Chondrocyte (in vitro differentiated cells): ENCODE measurements at regions not wholly inside any gene's neighbourhood (a gene's known extent, or its start where the extent isn't known, plus 50 kb on each side); places are given as distances from the start of the nearest gene placed in this dataset.
A peak's percentile ranks its signal among the peaks of the same experiment; 100 is the strongest.

Source experiments
- DNase-seq: peaks from one replicate; pipeline ENCODE4 v3.0.0; 2021; ENCODE audit warnings: mixed read lengths, low spot score
- H3K27ac Mint-ChIP-seq: one replicate; pipeline ENCODE4 v1.8.0; 2021; ENCODE audit warnings: mild to moderate bottlenecking, moderate library complexity, mixed read lengths; ENCODE audit not compliant: unreplicated experiment
- H3K27me3 Mint-ChIP-seq: 2 replicates; pipeline ENCODE4 v1.8.0; 2021; ENCODE audit warnings: low read depth, mixed read lengths
- H3K36me3 Mint-ChIP-seq: 2 replicates; pipeline ENCODE4 v1.8.0; 2021; ENCODE audit warnings: low read depth, mixed read lengths
- H3K4me1 Mint-ChIP-seq: 2 replicates; pipeline ENCODE4 v1.8.0; 2021; ENCODE audit warnings: low read depth, mild to moderate bottlenecking, mixed read lengths
- H3K4me3 Mint-ChIP-seq: one replicate; pipeline ENCODE4 v1.8.0; 2021; ENCODE audit warnings: mild to moderate bottlenecking, moderate library complexity, mixed read lengths; ENCODE audit not compliant: unreplicated experiment
- H3K9me3 Mint-ChIP-seq: 2 replicates; pipeline ENCODE4 v1.8.0; 2021; ENCODE audit warnings: low read depth, mixed read lengths
- TF ChIP-seq, protein P1 (sequence below): fragments of 200-600 bp; sonication (generic); IDR thresholded peaks from 2 replicates; pipeline ENCODE4 v1.5.0; 2021; ENCODE audit warnings: antibody characterized with exemption, mild to moderate bottlenecking, moderate library complexity

DNA sequence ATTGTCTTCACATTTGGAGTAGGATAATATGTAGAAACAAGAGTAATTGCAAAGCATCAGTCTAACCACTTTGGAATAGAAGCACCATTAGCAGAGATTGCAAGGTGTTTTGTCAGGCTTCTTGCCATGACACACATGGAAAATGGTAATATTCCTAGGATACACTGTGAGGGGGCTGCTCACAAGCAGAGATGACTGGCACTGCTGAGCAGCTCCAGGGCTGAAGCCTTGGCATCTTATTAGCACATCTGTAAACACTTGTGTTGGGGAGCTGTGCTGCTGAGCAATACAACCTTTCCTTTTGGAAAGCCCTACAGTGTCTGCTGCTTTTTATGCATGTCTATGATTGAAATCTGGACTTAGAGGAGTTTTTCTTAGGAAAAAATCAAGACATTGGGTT lies 602.2 kb downstream of the XIRP2 start:
- Mint-ChIP-seq H3K27ac (no peak overlapping the region), H3K9me3 (no peaks in the 10 kb centered on the region), H3K36me3 (no peaks in the 10 kb centered on the region), H3K4me3 (no peak overlapping the region), H3K4me1 (peaks cover 48% of the 10 kb centered on the region), H3K27me3 (no peaks in the 10 kb centered on the region)
- DNase-seq, result no peak
- TF ChIP-seq, protein P1, sequence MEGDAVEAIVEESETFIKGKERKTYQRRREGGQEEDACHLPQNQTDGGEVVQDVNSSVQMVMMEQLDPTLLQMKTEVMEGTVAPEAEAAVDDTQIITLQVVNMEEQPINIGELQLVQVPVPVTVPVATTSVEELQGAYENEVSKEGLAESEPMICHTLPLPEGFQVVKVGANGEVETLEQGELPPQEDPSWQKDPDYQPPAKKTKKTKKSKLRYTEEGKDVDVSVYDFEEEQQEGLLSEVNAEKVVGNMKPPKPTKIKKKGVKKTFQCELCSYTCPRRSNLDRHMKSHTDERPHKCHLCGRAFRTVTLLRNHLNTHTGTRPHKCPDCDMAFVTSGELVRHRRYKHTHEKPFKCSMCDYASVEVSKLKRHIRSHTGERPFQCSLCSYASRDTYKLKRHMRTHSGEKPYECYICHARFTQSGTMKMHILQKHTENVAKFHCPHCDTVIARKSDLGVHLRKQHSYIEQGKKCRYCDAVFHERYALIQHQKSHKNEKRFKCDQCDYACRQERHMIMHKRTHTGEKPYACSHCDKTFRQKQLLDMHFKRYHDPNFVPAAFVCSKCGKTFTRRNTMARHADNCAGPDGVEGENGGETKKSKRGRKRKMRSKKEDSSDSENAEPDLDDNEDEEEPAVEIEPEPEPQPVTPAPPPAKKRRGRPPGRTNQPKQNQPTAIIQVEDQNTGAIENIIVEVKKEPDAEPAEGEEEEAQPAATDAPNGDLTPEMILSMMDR, result no peak

DNA sequence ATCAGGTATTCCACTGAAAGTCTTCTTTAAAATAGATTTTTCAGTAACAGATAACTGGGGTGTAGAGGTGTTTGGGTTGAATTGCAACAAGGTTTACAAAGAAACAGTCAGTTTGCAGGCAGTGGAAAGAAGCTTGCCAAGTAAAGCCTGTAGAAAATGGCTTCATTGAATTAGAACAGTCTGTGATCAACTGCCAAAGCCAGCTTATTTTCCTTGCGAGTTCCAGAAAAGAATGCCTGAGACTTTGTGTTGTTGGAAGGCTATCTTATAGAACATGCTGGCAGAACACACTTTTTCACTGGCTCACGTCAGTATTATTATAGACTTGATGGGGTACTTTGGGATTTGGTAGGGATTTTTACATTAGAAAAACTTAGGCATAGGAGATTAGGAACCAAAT lies 601.0 kb downstream of the XIRP2 start:
- H3K4me3 Mint-ChIP-seq, result no peak overlapping the region
- no peak for DNase-seq
- H3K9me3 Mint-ChIP-seq, result no peaks in the 10 kb centered on the region
- no peaks in the 10 kb centered on the region for H3K27me3 Mint-ChIP-seq
- H3K4me1 Mint-ChIP-seq, result peaks cover 44% of the 10 kb centered on the region
- no peaks in the 10 kb centered on the region for H3K36me3 Mint-ChIP-seq
- H3K27ac Mint-ChIP-seq, result peak overlapping the region; percentile 35
- TF ChIP-seq, protein P1, result no peak

DNA sequence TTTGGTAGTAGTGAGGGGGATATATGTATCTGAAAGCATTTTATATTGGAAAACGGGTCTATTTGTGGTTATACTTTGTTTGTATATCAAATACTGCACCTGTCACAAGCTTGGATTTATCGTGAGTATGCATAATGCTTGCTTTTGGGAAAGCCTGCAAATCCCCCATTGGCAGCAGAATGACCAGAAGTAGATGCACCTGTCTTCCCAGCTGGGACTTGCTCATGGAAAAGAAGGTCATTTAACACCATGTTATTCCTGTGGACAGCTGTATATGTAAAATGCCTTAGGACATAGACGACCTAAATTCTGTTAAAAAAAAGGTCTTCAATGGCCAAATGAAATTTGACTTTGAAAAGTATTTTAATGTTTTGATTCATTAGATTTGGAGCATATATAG lies 599.4 kb downstream of the XIRP2 start:
- Mint-ChIP-seq H3K36me3 (no peaks in the 10 kb centered on the region), H3K4me1 (peaks cover 33% of the 10 kb centered on the region), H3K4me3 (no peak overlapping the region), H3K9me3 (no peaks in the 10 kb centered on the region), H3K27me3 (no peaks in the 10 kb centered on the region), H3K27ac (no peak overlapping the region)
- DNase-seq, result no peak
- TF ChIP-seq, protein P1, result no peak

DNA sequence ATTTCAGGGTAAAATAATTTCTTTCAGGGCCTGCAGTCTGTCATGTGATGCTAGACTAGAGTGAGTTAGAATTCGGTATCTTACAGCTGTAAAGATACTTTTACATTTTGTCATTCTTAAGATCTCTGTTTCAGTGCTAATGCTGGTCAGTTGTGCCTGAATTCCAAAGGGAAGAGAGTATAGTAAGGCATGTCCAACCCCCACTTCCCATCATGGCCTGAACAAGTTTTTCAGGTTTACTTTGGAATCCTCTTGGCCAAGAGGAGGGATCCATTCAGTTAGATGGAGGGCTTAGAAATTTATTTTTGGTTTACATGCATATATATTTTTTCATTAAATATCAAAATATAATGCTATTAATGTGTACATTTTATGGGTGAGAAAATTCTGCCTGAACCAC lies 596.6 kb downstream of the XIRP2 start:
- Mint-ChIP-seq H3K27ac (no peak overlapping the region), H3K36me3 (no peaks in the 10 kb centered on the region), H3K4me3 (no peak overlapping the region), H3K4me1 (peaks cover 21% of the 10 kb centered on the region), H3K27me3 (no peaks in the 10 kb centered on the region), H3K9me3 (no peaks in the 10 kb centered on the region)
- TF ChIP-seq, protein P1, result no peak
- no peak for DNase-seq

DNA sequence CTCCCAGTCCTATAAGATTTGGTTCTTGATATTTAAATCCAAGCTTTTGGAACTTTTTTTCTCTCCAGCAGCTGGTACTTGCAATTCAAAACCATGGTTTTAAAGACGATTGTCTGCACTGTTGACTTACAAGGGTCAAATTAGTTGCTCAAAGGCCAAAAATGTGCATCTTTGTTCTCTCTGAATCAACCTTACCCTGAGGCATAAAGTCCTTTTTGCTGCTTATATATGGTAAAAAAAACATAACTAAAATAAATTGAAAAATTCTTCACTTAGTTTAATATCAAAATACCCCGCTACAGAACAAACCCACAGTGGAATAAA lies 592.7 kb downstream of the XIRP2 start:
- Mint-ChIP-seq H3K27ac (no peak overlapping the region), H3K4me1 (peaks cover 11% of the 10 kb centered on the region)

More for the DNA sequence above, 592.7 kb downstream of the XIRP2 start:
- Mint-ChIP-seq H3K36me3 (no peaks in the 10 kb centered on the region), H3K4me3 (no peak overlapping the region), H3K9me3 (no peaks in the 10 kb centered on the region), H3K27me3 (no peaks in the 10 kb centered on the region)
- TF ChIP-seq, protein P1, result no peak
- DNase-seq, result no peak
